NT2/D1 (cell line): ENCODE measurements at regions not wholly inside any gene's neighbourhood (a gene's known extent, or its start where the extent isn't known, plus 50 kb on each side); places are given as distances from the start of the nearest gene placed in this dataset.

ENCODE experiments used
- DNase-seq: peaks from one replicate; pipeline ENCODE4 v3.0.0-alpha.2; 2011; ENCODE audit warnings: low read depth, low spot score
- H3K27me3 ChIP-seq: 2 replicates; pipeline ENCODE4 v1.6.0; 2011; ENCODE audit warnings: mild to moderate bottlenecking; ENCODE audit not compliant: insufficient read length, insufficient read depth
- H3K36me3 ChIP-seq: 2 replicates; pipeline ENCODE4 v1.6.1; 2011; ENCODE audit warnings: mild to moderate bottlenecking, low read length, mixed read lengths; ENCODE audit not compliant: insufficient read depth, insufficient read length
- H3K4me1 ChIP-seq: 2 replicates; pipeline ENCODE4 v1.5.1; 2011; ENCODE audit not compliant: insufficient read depth, insufficient read length
- H3K4me3 ChIP-seq: 2 replicates; pipeline ENCODE4 v1.5.1; 2011; ENCODE audit warnings: low read depth; ENCODE audit not compliant: insufficient read length
- H3K9ac ChIP-seq: 2 replicates; pipeline ENCODE4 v1.6.0; 2011; ENCODE audit warnings: low read depth; ENCODE audit not compliant: insufficient read length
- H3K9me3 ChIP-seq: 2 replicates; pipeline ENCODE4 v1.5.1; 2011; ENCODE audit warnings: mild to moderate bottlenecking, low read length; ENCODE audit not compliant: insufficient read depth
- SUZ12 ChIP-seq: IDR thresholded peaks from 2 replicates; pipeline ENCODE4 v1.6.1; 2011; ENCODE audit not compliant: insufficient read length, insufficient read depth; ENCODE audit errors: extremely low read depth
- YY1 ChIP-seq: IDR thresholded peaks from 2 replicates; pipeline ENCODE4 v1.6.1; 2011; ENCODE audit not compliant: insufficient read length, insufficient read depth
- ZNF274 ChIP-seq: IDR thresholded peaks from 2 replicates; pipeline ENCODE4 v1.6.1; 2011; ENCODE audit warnings: mild to moderate bottlenecking, low read depth, low read length

- Histone ChIP-seq H3K9ac (no peak overlapping the region), H3K36me3 (no peaks in the 10 kb centered on the region), H3K4me3 (no peak overlapping the region), H3K9me3 (peaks cover 11% of the 10 kb centered on the region), H3K27me3 (no peaks in the 10 kb centered on the region), H3K4me1 (peaks cover 3% of the 10 kb centered on the region)
- no peak for DNase-seq
- TF ChIP-seq YY1 (no peak), ZNF274 (no peak), SUZ12 (no peak)
Observed at GRCh38 chr21:38170704-38171682, 85.8 kb upstream of the KCNJ15 start.

GRCh38 chr21:38171723-38172344 lies 85.0 kb upstream of the KCNJ15 start:
- H3K27me3 ChIP-seq: no peaks in the 10 kb centered on the region
- no peak overlapping the region for H3K9ac ChIP-seq
- TF ChIP-seq YY1: no peak
- no peak for TF ChIP-seq ZNF274
- TF ChIP-seq SUZ12: no peak
- H3K4me3 ChIP-seq: no peak overlapping the region
- peak; percentile 93 for DNase-seq
- H3K9me3 ChIP-seq: peaks cover 11% of the 10 kb centered on the region
- no peaks in the 10 kb centered on the region for H3K36me3 ChIP-seq
- peaks cover 3% of the 10 kb centered on the region for H3K4me1 ChIP-seq

DNA sequence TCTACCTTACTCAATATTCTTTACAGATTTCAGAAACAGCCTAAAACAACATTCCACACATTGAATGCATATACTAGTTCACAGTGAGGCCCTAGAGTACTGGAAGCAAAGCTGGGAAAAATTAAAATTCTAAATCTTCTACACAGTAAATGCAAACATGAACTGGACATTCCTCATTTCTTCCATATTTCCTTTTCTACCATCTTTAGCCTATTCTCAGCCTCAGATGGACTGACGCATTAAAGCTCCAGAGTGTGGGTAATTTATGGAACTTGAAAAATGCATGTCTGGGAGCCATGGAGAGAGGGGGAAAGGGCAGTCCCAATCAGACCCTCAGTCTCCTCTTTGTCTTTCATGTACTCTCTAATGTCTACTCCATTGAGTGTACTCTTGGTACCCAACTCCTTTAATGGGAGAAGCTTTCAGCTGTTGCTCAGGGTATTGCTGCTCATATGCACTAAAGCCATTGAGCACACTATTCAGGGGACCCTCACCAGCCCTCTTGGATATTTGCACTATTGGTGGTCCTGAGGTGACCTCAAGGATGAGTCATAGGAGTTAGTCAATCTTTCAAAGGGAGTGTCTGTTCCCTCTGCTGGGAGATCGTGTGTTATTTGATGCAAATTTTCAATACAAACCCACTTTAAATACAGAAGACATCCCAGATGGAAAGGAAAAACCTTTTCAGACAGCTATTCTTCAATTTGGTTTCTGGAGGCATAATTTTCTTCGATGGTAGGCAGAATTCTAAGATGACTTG lies 83.3 kb upstream of the KCNJ15 start:
- TF ChIP-seq YY1 (no peak), SUZ12 (no peak), ZNF274 (no peak)
- Histone ChIP-seq H3K27me3 (no peaks in the 10 kb centered on the region), H3K4me3 (no peak overlapping the region), H3K9me3 (peaks cover 16% of the 10 kb centered on the region), H3K9ac (no peak overlapping the region), H3K36me3 (no peaks in the 10 kb centered on the region), H3K4me1 (peaks cover 3% of the 10 kb centered on the region)
- no peak for DNase-seq

DNA sequence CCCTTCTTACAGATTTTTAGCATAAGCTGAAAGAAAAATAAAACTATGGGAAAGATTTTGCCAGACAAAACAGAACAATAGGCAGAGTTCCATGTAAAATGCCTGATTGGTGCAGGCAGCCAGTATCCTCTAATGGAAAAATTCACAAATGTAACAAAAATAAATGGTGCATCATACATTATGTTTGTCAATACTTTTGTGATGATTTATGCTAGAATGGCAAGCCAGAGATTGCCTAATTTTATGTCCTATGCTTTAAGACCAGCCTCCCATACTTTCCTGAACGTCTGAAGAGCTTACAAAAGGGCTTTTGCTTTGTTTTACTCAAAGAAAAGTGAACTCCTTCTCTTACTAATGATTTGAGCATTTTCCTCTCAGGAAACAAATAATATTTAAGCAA lies 81.5 kb upstream of the KCNJ15 start:
- no peak for TF ChIP-seq YY1
- no peak for TF ChIP-seq ZNF274
- TF ChIP-seq SUZ12: no peak
- Histone ChIP-seq H3K9me3 (peaks cover 26% of the 10 kb centered on the region), H3K9ac (no peak overlapping the region), H3K36me3 (no peaks in the 10 kb centered on the region), H3K4me1 (peaks cover 3% of the 10 kb centered on the region), H3K4me3 (no peak overlapping the region), H3K27me3 (no peaks in the 10 kb centered on the region)
- no peak for DNase-seq

- no peaks in the 10 kb centered on the region for H3K27me3 ChIP-seq
Observed at GRCh38 chr21:38177919-38178652, 78.7 kb upstream of the KCNJ15 start.

DNA sequence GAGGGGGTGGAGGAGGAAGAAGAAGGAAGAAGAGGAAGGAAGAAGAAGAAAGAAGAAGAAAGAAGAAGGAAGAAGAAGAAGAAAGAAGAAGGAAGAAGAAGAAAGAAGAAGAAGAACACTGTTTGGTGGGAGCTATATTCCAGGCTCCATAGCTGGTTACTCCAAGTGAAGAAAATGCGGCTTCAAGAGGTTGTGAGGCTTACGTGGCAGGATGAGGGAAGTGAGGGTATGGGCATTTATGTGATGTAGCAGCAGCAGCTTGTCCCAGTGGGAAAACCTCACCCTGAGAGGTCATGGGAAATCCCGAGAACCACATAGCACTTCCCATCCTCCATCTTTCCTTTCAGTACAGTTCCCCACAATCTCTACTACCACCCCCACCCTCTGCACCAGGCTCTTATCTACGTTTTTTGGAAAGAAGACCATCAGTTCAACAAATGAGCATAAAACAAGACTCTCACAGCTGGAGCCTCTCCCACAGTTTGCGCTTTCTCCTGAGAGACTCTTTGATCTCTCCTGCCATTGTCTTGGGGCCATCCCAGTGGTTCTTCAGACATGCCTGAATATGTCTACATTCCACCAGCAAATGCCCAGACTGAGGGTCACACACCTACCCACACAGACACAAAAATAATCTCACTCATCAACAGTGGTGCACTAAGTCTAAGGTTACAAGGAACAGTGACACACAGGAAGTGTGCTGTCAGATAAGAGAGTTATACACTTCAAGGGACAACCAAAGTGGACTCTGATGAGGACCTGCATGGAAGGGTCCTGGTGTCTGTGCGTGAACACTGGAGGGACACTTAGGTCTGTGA lies 77.9 kb upstream of the KCNJ15 start:
- Histone ChIP-seq H3K4me3 (no peak overlapping the region), H3K9me3 (peaks cover 15% of the 10 kb centered on the region; the same call in 1 of the 2 replicates), H3K4me1 (no peaks in the 10 kb centered on the region), H3K36me3 (no peaks in the 10 kb centered on the region), H3K9ac (no peak overlapping the region), H3K27me3 (no peaks in the 10 kb centered on the region)
- TF ChIP-seq SUZ12 (no peak), YY1 (no peak)
- DNase-seq: no peak

More at GRCh38 chr21:38177919-38178652, 78.7 kb upstream of the KCNJ15 start:
- H3K9me3 ChIP-seq: peaks cover 22% of the 10 kb centered on the region
- H3K4me1 ChIP-seq: no peaks in the 10 kb centered on the region
- H3K36me3 ChIP-seq: no peaks in the 10 kb centered on the region
- no peak overlapping the region for H3K9ac ChIP-seq
- H3K4me3 ChIP-seq: no peak overlapping the region
- TF ChIP-seq YY1: no peak
- no peak for TF ChIP-seq SUZ12
- no peak for TF ChIP-seq ZNF274
- DNase-seq: no peak
